Neural cell (in vitro differentiated cells): ENCODE measurements at regions not wholly inside any gene's neighbourhood (a gene's known extent, or its start where the extent isn't known, plus 50 kb on each side); places are given as distances from the start of the nearest gene placed in this dataset.

Experiments
- H2AFZ ChIP-seq: fragments of 200-600, 300-800 bp; sonication (generic), shearing (Covaris generic); 2 replicates; pipeline ENCODE4 v1.6.0; 2014; ENCODE audit warnings: low read depth, mild to moderate bottlenecking, antibody characterized with exemption, low read length, moderate library complexity
- H3F3A ChIP-seq: fragments of 200-600 bp; shearing (Covaris generic); 2 replicates; pipeline ENCODE4 v1.6.1; 2016; ENCODE audit warnings: mild to moderate bottlenecking, moderate library complexity, mixed read lengths, antibody characterized with exemption, low read length; ENCODE audit not compliant: insufficient read depth, poor library complexity, severe bottlenecking
- H3K27ac ChIP-seq: fragments of 200-600, 300-800 bp; sonication (generic), shearing (Covaris generic); 2 replicates; pipeline ENCODE4 v1.5.1; 2014; ENCODE audit warnings: mild to moderate bottlenecking, low read length, moderate library complexity
- H3K27me3 ChIP-seq: fragments of 300-800, 200-600 bp; sonication (generic), shearing (Covaris generic); 2 replicates; pipeline ENCODE4 v1.6.0; 2014; ENCODE audit warnings: mild to moderate bottlenecking, low read depth, low read length, moderate library complexity; ENCODE audit not compliant: insufficient read depth
- H3K36me3 ChIP-seq: fragments of 300-800, 200-600 bp; sonication (generic), shearing (Covaris generic); 2 replicates; pipeline ENCODE4 v1.5.1; 2014; ENCODE audit warnings: mild to moderate bottlenecking, antibody characterized with exemption, low read length, moderate library complexity; ENCODE audit not compliant: insufficient read depth
- H3K4me2 ChIP-seq: fragments of 300-800, 200-600 bp; sonication (generic), shearing (Covaris generic); 2 replicates; pipeline ENCODE4 v1.6.0; 2014; ENCODE audit warnings: mild to moderate bottlenecking, low read length
- H3K4me3 ChIP-seq: fragments of 300-800, 200-600 bp; sonication (generic), shearing (Covaris generic); 2 replicates; pipeline ENCODE4 v1.5.1; 2014; ENCODE audit warnings: mild to moderate bottlenecking, low read length, moderate library complexity
- H3K79me2 ChIP-seq: fragments of 200-600 bp; shearing (Covaris generic); replicated peaks from 2 replicates; pipeline ENCODE4 v1.6.0; 2014; ENCODE audit warnings: mild to moderate bottlenecking, low read length, moderate library complexity; ENCODE audit not compliant: insufficient read depth
- H3K9ac ChIP-seq: fragments of 300-800, 200-600 bp; sonication (generic), shearing (Covaris generic); 2 replicates; pipeline ENCODE4 v1.6.1; 2016; ENCODE audit warnings: mild to moderate bottlenecking, low read length, mixed read lengths
- H3K9me2 ChIP-seq: fragments of 200-600 bp; shearing (Covaris generic); 2 replicates; pipeline ENCODE4 v1.6.1; 2016; ENCODE audit warnings: mild to moderate bottlenecking, low read length, mixed read lengths; ENCODE audit not compliant: insufficient read depth
- H3K9me3 ChIP-seq: fragments of 200-600, 300-800 bp; sonication (generic), shearing (Covaris generic); 2 replicates; pipeline ENCODE4 v1.6.1; 2016; ENCODE audit warnings: mild to moderate bottlenecking, mixed run types, low read length, moderate library complexity, mixed read lengths
- H4K20me1 ChIP-seq: fragments of 200-600 bp; shearing (Covaris generic); 2 replicates; pipeline ENCODE4 v1.6.1; 2016; ENCODE audit warnings: mild to moderate bottlenecking, mixed run types; ENCODE audit not compliant: insufficient read depth
- EP300 ChIP-seq: fragments of 450-650 bp; conservative IDR thresholded peaks from 2 replicates; pipeline ENCODE4 v1.6.1; 2014; ENCODE audit warnings: antibody characterized with exemption, mild to moderate bottlenecking, moderate library complexity; ENCODE audit not compliant: poor library complexity, severe bottlenecking
- EZH2 ChIP-seq: fragments of 200-600, 300-800 bp; shearing (Covaris generic), sonication (generic); IDR thresholded peaks from 2 replicates; pipeline ENCODE4 v1.6.1; 2014; ENCODE audit warnings: antibody characterized with exemption, low read length, borderline replicate concordance, mild to moderate bottlenecking; ENCODE audit not compliant: insufficient read depth, poor library complexity, severe bottlenecking
- MXI1 ChIP-seq: fragments of 450-650 bp; conservative IDR thresholded peaks from 2 replicates; pipeline ENCODE4 v1.6.1; 2014; ENCODE audit warnings: antibody characterized with exemption, mild to moderate bottlenecking; ENCODE audit not compliant: poor library complexity, severe bottlenecking
- POLR2AphosphoS5 ChIP-seq: IDR thresholded peaks from 2 replicates; pipeline ENCODE4 v1.6.1; 2012
- RAD21 ChIP-seq: fragments of 450-650 bp; conservative IDR thresholded peaks from 2 replicates; pipeline ENCODE4 v1.6.1; 2014; ENCODE audit warnings: antibody characterized with exemption, mild to moderate bottlenecking, moderate library complexity
- SMC3 ChIP-seq: fragments of 450-650 bp; conservative IDR thresholded peaks from 2 replicates; pipeline ENCODE4 v1.6.1; 2014; ENCODE audit warnings: antibody characterized with exemption, mild to moderate bottlenecking, moderate library complexity; ENCODE audit not compliant: poor library complexity
- TAF1 ChIP-seq: IDR thresholded peaks from 2 replicates; pipeline ENCODE4 v1.6.1; 2012; ENCODE audit warnings: low read depth
- TF ChIP-seq, protein P1 (sequence below): IDR thresholded peaks from 2 replicates; pipeline ENCODE4 v1.6.1; 2012; ENCODE audit warnings: borderline replicate concordance

DNA sequence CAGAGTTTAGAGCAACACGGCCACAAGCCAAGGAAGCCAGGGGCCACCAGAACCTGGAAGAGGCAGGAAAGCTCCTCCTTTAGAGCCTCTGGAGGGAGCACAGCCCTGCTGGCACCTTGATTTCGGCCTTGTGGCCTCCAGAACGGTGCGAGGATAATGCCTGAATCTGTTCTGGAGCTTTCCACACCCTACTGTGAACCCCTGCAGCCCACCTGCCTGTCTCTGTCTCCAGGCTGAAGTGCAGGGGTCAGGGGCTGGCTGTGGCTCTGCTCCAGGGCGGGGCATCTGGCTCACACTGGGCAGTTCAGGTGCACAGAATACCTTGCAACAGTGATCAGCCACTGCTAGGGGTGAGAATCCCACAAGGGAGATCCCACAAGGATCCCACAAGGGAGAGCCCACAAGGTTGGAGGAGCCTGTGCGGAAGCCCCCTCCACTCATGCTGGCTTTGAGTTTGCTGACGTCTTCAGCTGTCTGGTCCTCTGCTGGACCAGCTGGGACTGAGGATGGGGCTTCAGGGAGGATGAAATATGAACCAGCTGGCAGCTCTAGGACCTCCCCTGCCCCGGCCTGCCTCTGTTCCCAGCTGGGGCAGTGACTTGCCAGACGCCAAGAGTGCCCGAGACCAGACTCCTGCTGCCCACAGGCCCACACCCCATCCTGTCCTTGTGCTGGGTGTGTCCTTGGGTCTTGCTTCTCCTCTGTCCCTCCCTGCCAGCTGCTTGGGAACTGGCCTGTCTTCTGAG is 56.4 kb upstream of the OTOS start:
- no peaks in the 10 kb centered on the region for H4K20me1 ChIP-seq
- H3K9me2 ChIP-seq, result no peaks in the 10 kb centered on the region
- no peak overlapping the region for H3K4me2 ChIP-seq
- no peaks in the 10 kb centered on the region for H3K9me3 ChIP-seq
- no peaks in the 10 kb centered on the region for H3K36me3 ChIP-seq
- no peaks in the 10 kb centered on the region for H3K27me3 ChIP-seq
- TF ChIP-seq SMC3 (no peak), RAD21 (no peak), MXI1 (no peak)
- TF ChIP-seq, protein P1, sequence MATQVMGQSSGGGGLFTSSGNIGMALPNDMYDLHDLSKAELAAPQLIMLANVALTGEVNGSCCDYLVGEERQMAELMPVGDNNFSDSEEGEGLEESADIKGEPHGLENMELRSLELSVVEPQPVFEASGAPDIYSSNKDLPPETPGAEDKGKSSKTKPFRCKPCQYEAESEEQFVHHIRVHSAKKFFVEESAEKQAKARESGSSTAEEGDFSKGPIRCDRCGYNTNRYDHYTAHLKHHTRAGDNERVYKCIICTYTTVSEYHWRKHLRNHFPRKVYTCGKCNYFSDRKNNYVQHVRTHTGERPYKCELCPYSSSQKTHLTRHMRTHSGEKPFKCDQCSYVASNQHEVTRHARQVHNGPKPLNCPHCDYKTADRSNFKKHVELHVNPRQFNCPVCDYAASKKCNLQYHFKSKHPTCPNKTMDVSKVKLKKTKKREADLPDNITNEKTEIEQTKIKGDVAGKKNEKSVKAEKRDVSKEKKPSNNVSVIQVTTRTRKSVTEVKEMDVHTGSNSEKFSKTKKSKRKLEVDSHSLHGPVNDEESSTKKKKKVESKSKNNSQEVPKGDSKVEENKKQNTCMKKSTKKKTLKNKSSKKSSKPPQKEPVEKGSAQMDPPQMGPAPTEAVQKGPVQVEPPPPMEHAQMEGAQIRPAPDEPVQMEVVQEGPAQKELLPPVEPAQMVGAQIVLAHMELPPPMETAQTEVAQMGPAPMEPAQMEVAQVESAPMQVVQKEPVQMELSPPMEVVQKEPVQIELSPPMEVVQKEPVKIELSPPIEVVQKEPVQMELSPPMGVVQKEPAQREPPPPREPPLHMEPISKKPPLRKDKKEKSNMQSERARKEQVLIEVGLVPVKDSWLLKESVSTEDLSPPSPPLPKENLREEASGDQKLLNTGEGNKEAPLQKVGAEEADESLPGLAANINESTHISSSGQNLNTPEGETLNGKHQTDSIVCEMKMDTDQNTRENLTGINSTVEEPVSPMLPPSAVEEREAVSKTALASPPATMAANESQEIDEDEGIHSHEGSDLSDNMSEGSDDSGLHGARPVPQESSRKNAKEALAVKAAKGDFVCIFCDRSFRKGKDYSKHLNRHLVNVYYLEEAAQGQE, result no peak
- H3K79me2 ChIP-seq, result no peaks in the 10 kb centered on the region
- H2AFZ ChIP-seq, result no peak overlapping the region
- no peaks in the 10 kb centered on the region for H3F3A ChIP-seq
- no peak overlapping the region for H3K27ac ChIP-seq
- no peak overlapping the region for H3K4me3 ChIP-seq
- no peak overlapping the region for H3K9ac ChIP-seq

DNA sequence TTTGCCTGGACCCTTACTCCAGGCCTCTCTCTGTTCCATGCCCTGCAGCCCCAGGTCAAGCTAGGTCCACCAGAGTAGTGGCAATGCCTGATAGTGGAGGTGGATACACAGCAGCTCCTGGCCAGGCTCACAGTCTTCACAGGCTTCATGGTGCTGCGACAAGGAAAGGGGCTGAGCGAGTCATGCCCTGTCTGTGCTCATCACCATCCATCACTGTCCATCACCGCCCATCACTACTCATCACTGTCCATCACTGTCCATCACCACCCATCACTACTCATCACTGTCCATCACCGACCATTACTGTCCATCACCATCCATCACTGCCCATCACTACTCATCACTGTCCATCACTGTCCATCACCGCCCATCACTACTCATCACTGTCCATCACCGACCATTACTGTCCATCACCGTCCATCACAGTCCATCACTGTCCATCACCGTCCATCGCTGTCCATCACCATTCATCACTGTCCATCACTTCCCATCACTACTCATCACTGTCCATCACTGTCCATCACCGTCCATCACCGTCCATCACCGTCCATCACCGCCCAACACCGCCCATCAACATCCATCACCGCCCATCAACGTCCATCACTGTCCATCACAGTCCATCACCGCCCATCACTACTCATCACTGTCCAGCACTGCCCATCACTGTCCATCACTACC is 57.1 kb upstream of the OTOS start:
- Histone ChIP-seq H4K20me1 (no peaks in the 10 kb centered on the region), H3K79me2 (no peaks in the 10 kb centered on the region), H3K9me2 (no peaks in the 10 kb centered on the region), H3K9ac (no peak overlapping the region), H3K4me3 (no peak overlapping the region), H3K27me3 (no peaks in the 10 kb centered on the region), H3K9me3 (no peaks in the 10 kb centered on the region), H2AFZ (no peak overlapping the region), H3F3A (no peaks in the 10 kb centered on the region), H3K4me2 (no peak overlapping the region), H3K27ac (no peak overlapping the region), H3K36me3 (no peaks in the 10 kb centered on the region)
- TF ChIP-seq EP300 (peak; percentile 90), TAF1 (no peak)

DNA sequence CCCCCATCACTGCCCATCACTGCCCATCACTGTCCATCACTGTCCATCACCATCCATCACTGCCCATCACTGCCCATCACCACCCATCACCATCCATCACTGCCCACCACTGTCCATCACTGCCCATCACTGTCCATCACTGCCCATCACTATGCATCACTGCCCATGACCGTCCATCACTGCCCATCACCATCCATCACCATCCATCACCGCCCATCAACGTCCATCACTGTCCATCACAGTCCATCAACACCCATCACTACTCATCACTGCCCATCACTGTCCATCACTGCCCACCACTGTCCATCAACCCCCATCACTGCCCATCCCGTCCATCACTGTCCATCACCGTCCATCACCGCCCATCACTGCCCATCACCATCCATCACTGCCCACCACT is 57.8 kb upstream of the OTOS start:
- Histone ChIP-seq H3K9me3 (no peaks in the 10 kb centered on the region), H3K9ac (no peak overlapping the region), H3F3A (no peaks in the 10 kb centered on the region), H2AFZ (no peak overlapping the region), H3K36me3 (no peaks in the 10 kb centered on the region), H3K9me2 (no peaks in the 10 kb centered on the region), H4K20me1 (no peaks in the 10 kb centered on the region), H3K4me2 (no peak overlapping the region), H3K27ac (no peak overlapping the region), H3K27me3 (no peaks in the 10 kb centered on the region), H3K4me3 (no peak overlapping the region), H3K79me2 (no peaks in the 10 kb centered on the region)
- TF ChIP-seq RAD21 (no peak), EZH2 (no peak), EP300 (no peak), SMC3 (no peak), POLR2AphosphoS5 (no peak), MXI1 (no peak)
